ENCODE measurements at regions not wholly inside any gene's neighbourhood (a gene's known extent, or its start where the extent isn't known, plus 50 kb on each side); places are given as distances from the start of the nearest gene placed in this dataset.

GRCh38 chr6:99121748-99122147 is 174.0 kb upstream of the FBXL4 start:
- TF ChIP-seq BACH2 (CRISPR knock-in tag; IDR thresholded peaks at IDR 0.05; ENCODE audit: borderline replicate concordance) (no peak), CSDC2 (CRISPR knock-in tag; IDR thresholded peaks at IDR 0.05) (no peak), SNAI2 (CRISPR knock-in tag; IDR thresholded peaks at IDR 0.05) (no peak), PPARA (CRISPR knock-in tag; IDR thresholded peaks at IDR 0.05; ENCODE audit: borderline replicate concordance) (no peak), ARNTL (CRISPR knock-in tag; IDR thresholded peaks at IDR 0.05; ENCODE audit: borderline replicate concordance, low read depth) (no peak), OSR1 (CRISPR knock-in tag; IDR thresholded peaks at IDR 0.05) (no peak), PATZ1 (CRISPR knock-in tag; IDR thresholded peaks at IDR 0.05; ENCODE audit: borderline replicate concordance) (no peak), CSRNP3 (CRISPR knock-in tag; IDR thresholded peaks at IDR 0.05) (no peak), TCF4 (CRISPR knock-in tag; IDR thresholded peaks at IDR 0.05; ENCODE audit: borderline replicate concordance) (no peak), TOX (CRISPR knock-in tag; IDR thresholded peaks at IDR 0.05; ENCODE audit: borderline replicate concordance) (no peak), ZFP3 (CRISPR knock-in tag; IDR thresholded peaks at IDR 0.05) (no peak), ZNF565 (CRISPR knock-in tag; conservative IDR thresholded peaks at IDR 0.05; ENCODE audit: low read depth) (no peak)

All from SK-N-SH treated with all-trans-retinoic acid at 6 μM for 48 hours (cell line).